ENCODE measurements at regions not wholly inside any gene's neighbourhood (a gene's known extent, or its start where the extent isn't known, plus 50 kb on each side); places are given as distances from the start of the nearest gene placed in this dataset.
A peak's percentile ranks its signal among the peaks of the same experiment; 100 is the strongest.

GRCh38 chrX:7574325-7574724, 268.6 kb upstream of the VCX start:
- no peaks in the 10 kb centered on the region for H3K79me2 ChIP-seq (ENCODE audit: control insufficient read depth, insufficient read depth, low read length)
- no peaks in the 10 kb centered on the region for H4K20me1 ChIP-seq (ENCODE audit: control insufficient read depth, extremely low read depth, insufficient read depth, low read length)
- H2AFZ ChIP-seq (ENCODE audit: control insufficient read depth, low read length) = no peak overlapping the region
- no peak overlapping the region for H3K9ac ChIP-seq (ENCODE audit: control insufficient read depth, extremely low read depth, insufficient read depth, low read length)
- no peak overlapping the region for H3K27ac ChIP-seq (ENCODE audit: control insufficient read depth, insufficient read depth, low read length)
- no peaks in the 10 kb centered on the region for H3K36me3 ChIP-seq (ENCODE audit: control insufficient read depth in 2 of 2, extremely low read depth in 1 of 2, insufficient read depth in 2 of 2, low read length in 2 of 2)
- DNase-seq (ENCODE audit: low read depth, low spot score) (no peak), FAIRE-seq (peak; percentile 23)
- H3K4me1 ChIP-seq (ENCODE audit: control insufficient read depth, extremely low read depth, insufficient read depth, low read length) = no peaks in the 10 kb centered on the region
- no peaks in the 10 kb centered on the region for H3K9me1 ChIP-seq (ENCODE audit: control insufficient read depth, extremely low read depth, insufficient read depth, low read length)
- dilution Hi-C loops (cut with MboI; ENCODE audit: extremely low pct_ligation_motif_present, low sequenced_read_pairs) = no loop called here
- no peak overlapping the region for H3K4me3 ChIP-seq (ENCODE audit: control insufficient read depth in 2 of 3, extremely low read depth in 1 of 3, insufficient read depth in 2 of 3, low read depth in 1 of 3, low read length in 3 of 3)
- no peak for TF ChIP-seq EZH2 (IDR thresholded peaks at IDR 0.05; ENCODE audit: low read length)
- no peak for TF ChIP-seq CTCF (optimal IDR thresholded peaks at IDR 0.05 in 1 of 3, IDR thresholded peaks at IDR 0.05 in 1 of 3, conservative IDR thresholded peaks at IDR 0.05 in 1 of 3; ENCODE audit: extremely low read depth in 1 of 3, insufficient read depth in 2 of 3, low read length in 3 of 3)
- H3K9me3 ChIP-seq (ENCODE audit: control insufficient read depth, low read depth, low read length) = no peaks in the 10 kb centered on the region
- H3K27me3 ChIP-seq (ENCODE audit: control insufficient read depth, extremely low read depth, insufficient read depth, low read length) = no peaks in the 10 kb centered on the region
- H3K4me2 ChIP-seq (ENCODE audit: control insufficient read depth, extremely low read depth, insufficient read depth, low read depth, low read length) = no peak overlapping the region

- H3K27me3 ChIP-seq (ENCODE audit: control insufficient read depth, extremely low read depth, insufficient read depth, low read length) = no peaks in the 10 kb centered on the region
- H3K9ac ChIP-seq (ENCODE audit: control insufficient read depth, extremely low read depth, insufficient read depth, low read length) = no peak overlapping the region
- no peaks in the 10 kb centered on the region for H4K20me1 ChIP-seq (ENCODE audit: control insufficient read depth, extremely low read depth, insufficient read depth, low read length)
- no peaks in the 10 kb centered on the region for H3K36me3 ChIP-seq (ENCODE audit: control insufficient read depth in 2 of 2, extremely low read depth in 1 of 2, insufficient read depth in 2 of 2, low read length in 2 of 2)
- no peaks in the 10 kb centered on the region for H3K9me3 ChIP-seq (ENCODE audit: control insufficient read depth, low read depth, low read length)
- H2AFZ ChIP-seq (ENCODE audit: control insufficient read depth, low read length) = no peak overlapping the region
- H3K79me2 ChIP-seq (ENCODE audit: control insufficient read depth, insufficient read depth, low read length) = no peaks in the 10 kb centered on the region
- dilution Hi-C loops (cut with MboI; ENCODE audit: extremely low pct_ligation_motif_present, low sequenced_read_pairs) = no loop called here
- no peak overlapping the region for H3K27ac ChIP-seq (ENCODE audit: control insufficient read depth, insufficient read depth, low read length)
- no peaks in the 10 kb centered on the region for H3K4me1 ChIP-seq (ENCODE audit: control insufficient read depth, extremely low read depth, insufficient read depth, low read length)
- DNase-seq (ENCODE audit: low read depth, low spot score) (no peak), FAIRE-seq (no peak)
- no peak overlapping the region for H3K4me3 ChIP-seq (ENCODE audit: control insufficient read depth in 2 of 3, extremely low read depth in 1 of 3, insufficient read depth in 2 of 3, low read depth in 1 of 3, low read length in 3 of 3)
- no peak overlapping the region for H3K4me2 ChIP-seq (ENCODE audit: control insufficient read depth, extremely low read depth, insufficient read depth, low read depth, low read length)
- no peaks in the 10 kb centered on the region for H3K9me1 ChIP-seq (ENCODE audit: control insufficient read depth, extremely low read depth, insufficient read depth, low read length)
- TF ChIP-seq EZH2 (IDR thresholded peaks at IDR 0.05; ENCODE audit: low read length) (no peak), CTCF (optimal IDR thresholded peaks at IDR 0.05 in 1 of 3, IDR thresholded peaks at IDR 0.05 in 1 of 3, conservative IDR thresholded peaks at IDR 0.05 in 1 of 3; ENCODE audit: extremely low read depth in 1 of 3, insufficient read depth in 2 of 3, low read length in 3 of 3) (no peak)
Observed at GRCh38 chrX:7570432-7571029, 272.4 kb upstream of the VCX start.

Data from keratinocyte (primary cell).